ENCODE measurements at regions not wholly inside any gene's neighbourhood (a gene's known extent, or its start where the extent isn't known, plus 50 kb on each side); places are given as distances from the start of the nearest gene placed in this dataset.
"Not testable (repeated sequence)": the region's sequence is repeated elsewhere in the genome, so short reads cannot be mapped to it uniquely, and the experiment has no call there.

GRCh38 chr2:2730301-2730833, 399.3 kb upstream of the MYT1L start:
- DNase-seq = no peak

- no peak for DNase-seq
Measured at GRCh38 chr2:2729246-2729645, 398.2 kb upstream of the MYT1L start.

GRCh38 chr2:2728635-2729034, 397.6 kb upstream of the MYT1L start:
- no peak for DNase-seq

GRCh38 chr2:2727876-2728511, 396.9 kb upstream of the MYT1L start:
- no peak for DNase-seq

GRCh38 chr2:2726163-2726562, 395.1 kb upstream of the MYT1L start:
- no peak for DNase-seq

- DNase-seq = no peak
Measured at GRCh38 chr2:2723064-2723463, 392.0 kb upstream of the MYT1L start.

- DNase-seq = no peak
Measured at GRCh38 chr2:2721296-2721835, 390.3 kb upstream of the MYT1L start.

- not testable (repeated sequence) for DNase-seq
Measured at GRCh38 chr2:2720806-2721205, 389.7 kb upstream of the MYT1L start.

GRCh38 chr2:2720351-2720750, 389.3 kb upstream of the MYT1L start:
- no peak for DNase-seq

- DNase-seq = no peak
Measured at GRCh38 chr2:2719781-2720180, 388.7 kb upstream of the MYT1L start.

- no peak for DNase-seq
Measured at GRCh38 chr2:2719015-2719414, 387.9 kb upstream of the MYT1L start.

- no peak for DNase-seq
Measured at GRCh38 chr2:2717406-2717805, 386.3 kb upstream of the MYT1L start.

- no peak for DNase-seq
Measured at GRCh38 chr2:2716771-2717170, 385.7 kb upstream of the MYT1L start.

- no peak for DNase-seq
Measured at GRCh38 chr2:2715036-2715818, 384.2 kb upstream of the MYT1L start.

GRCh38 chr2:2714408-2714807, 383.3 kb upstream of the MYT1L start:
- no peak for DNase-seq

- no peak for DNase-seq
Measured at GRCh38 chr2:2709431-2709770, 378.3 kb upstream of the MYT1L start.

GRCh38 chr2:2708575-2709430, 377.7 kb upstream of the MYT1L start:
- no peak for DNase-seq

GRCh38 chr2:2707206-2707991, 376.3 kb upstream of the MYT1L start:
- DNase-seq = no peak

- no peak for DNase-seq
Measured at GRCh38 chr2:2706306-2706705, 375.2 kb upstream of the MYT1L start.

- no peak for DNase-seq
Measured at GRCh38 chr2:2705871-2706270, 374.8 kb upstream of the MYT1L start.

- no peak for DNase-seq
Measured at GRCh38 chr2:2704428-2705090, 373.5 kb upstream of the MYT1L start.

Data from activated T-cell treated with anti-CD3 and anti-CD28 coated beads for 4 hours (primary cell).